Upper lobe of left lung (tissue), 6 donors: ENCODE measurements at regions not wholly inside any gene's neighbourhood (a gene's known extent, or its start where the extent isn't known, plus 50 kb on each side); places are given as distances from the start of the nearest gene placed in this dataset.
A peak's percentile ranks its signal among the peaks of the same experiment; 100 is the strongest.

ENCODE experiments used
- ATAC-seq, 2 donors: fragments of 200-7000 bp; cut with Tn5 transposase; one replicate each; pipeline ENCODE4 v1.9.1; 2022; ENCODE audit warnings: mild to moderate bottlenecking in 2 of 2, moderate library complexity in 2 of 2; ENCODE audit not compliant: low FRiP score in 2 of 2
- DNase-seq, 2 donors: peaks; one replicate each; pipeline ENCODE4 v3.0.0-alpha.2; 2019 to 2020
- H3K27ac ChIP-seq, 4 donors: fragments of 200-600 bp; sonication (generic); one replicate each; pipeline ENCODE4 v1.5.1; 2016 to 2019
- H3K27me3 ChIP-seq, 4 donors: fragments of 200-600 bp; sonication (generic); one replicate each; pipeline ENCODE4 v1.5.1; 2017 to 2019
- H3K36me3 ChIP-seq, 4 donors: fragments of 200-600 bp; sonication (generic); one replicate each; pipeline ENCODE4 v1.5.1; 2016 to 2019
- H3K4me1 ChIP-seq, 4 donors: fragments of 200-600 bp; sonication (generic); one replicate each; pipeline ENCODE4 v1.5.1; 2018 to 2019
- H3K4me3 ChIP-seq, 4 donors: fragments of 200-600 bp; sonication (generic); one replicate each; pipeline ENCODE4 v1.5.1; 2017 to 2019; ENCODE audit warnings: mild to moderate bottlenecking in 2 of 4, moderate library complexity in 1 of 4
- H3K9me3 ChIP-seq, 4 donors: fragments of 200-600 bp; sonication (generic); one replicate each; pipeline ENCODE4 v1.5.1; 2018 to 2019
- EP300 ChIP-seq, 4 donors: sonication (generic); formaldehyde crosslinking; IDR thresholded peaks; one replicate each; pipeline ENCODE4 v1.5.1; 2017; ENCODE audit warnings: antibody characterized with exemption in 4 of 4, control low read depth in 2 of 4
- POLR2A ChIP-seq, 4 donors: fragments of 450-650 bp; IDR thresholded peaks; one replicate each; pipeline ENCODE4 v1.5.1; 2016 to 2017; ENCODE audit warnings: antibody characterized with exemption in 4 of 4, mild to moderate bottlenecking in 2 of 4
- POLR2AphosphoS5 ChIP-seq, 2 donors: sonication (generic); formaldehyde crosslinking; IDR thresholded peaks; one replicate each; pipeline ENCODE4 v1.5.1; 2017; ENCODE audit warnings: antibody characterized with exemption in 2 of 2
- WGBS, 2 donors: methylation state at CpG; one replicate each; pipeline ENCODE4 v1.1.5; 2017 to 2018; 5-methylcytosine and 5-hydroxymethylcytosine counted together
- TF ChIP-seq, protein P1 (sequence below), 6 experiments: fragments of 450-650 bp in 4 of 6; fragments of 200-600 bp in 2 of 6; sonication (generic) in 2 of 6; IDR thresholded peaks; one replicate each; pipeline ENCODE4 v1.5.1; 2016 to 2019; ENCODE audit warnings: antibody characterized with exemption in 6 of 6
- donor health status: DM: no; HTN: no; CAD: no; lungs with moderate emphysema.
- donor health status: DM: no; HTN: yes; CAD: no; lungs with severe emphysema.

DNA sequence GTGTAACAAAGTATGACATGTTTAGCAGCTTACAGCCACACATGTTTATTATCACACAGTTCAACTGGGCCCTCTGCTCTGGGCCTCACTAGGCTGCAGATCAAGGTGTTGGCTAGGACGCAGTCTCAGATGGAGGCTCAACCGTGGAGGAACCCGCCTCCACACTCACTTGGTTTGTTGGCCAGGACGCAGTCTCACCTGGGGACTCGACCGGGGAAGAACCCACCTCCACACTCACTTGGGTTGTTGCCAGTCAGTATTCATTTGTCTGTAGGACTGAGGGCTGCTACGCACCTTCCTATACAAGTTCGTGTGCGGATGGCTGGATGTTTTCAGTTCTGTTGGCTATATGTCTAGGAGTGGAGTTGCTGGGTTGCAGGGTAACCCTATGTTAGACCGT is 240.7 kb upstream of the CIBAR2 start:
- WGBS, 2 donors: 91 to 96% methylated on average over 10 of the region's 10 CpGs
- Histone ChIP-seq H3K9me3 (no peaks in the 10 kb centered on the region), H3K27ac (peak overlapping the region; percentile 37 to 77 (median 68)), H3K4me3 (no peak overlapping the region), H3K27me3 (no peaks in the 10 kb centered on the region), H3K36me3 (no peaks in the 10 kb centered on the region), H3K4me1 (peaks cover 18 to 33% (median 25%) of the 10 kb centered on the region in 4 donors)
- ATAC-seq (no peak), DNase-seq (no peak)
- TF ChIP-seq EP300 (IDR thresholded peaks at IDR 0.05) (no peak), POLR2A (IDR thresholded peaks at IDR 0.05) (no peak), POLR2AphosphoS5 (IDR thresholded peaks at IDR 0.05) (no peak)
- TF ChIP-seq, protein P1, sequence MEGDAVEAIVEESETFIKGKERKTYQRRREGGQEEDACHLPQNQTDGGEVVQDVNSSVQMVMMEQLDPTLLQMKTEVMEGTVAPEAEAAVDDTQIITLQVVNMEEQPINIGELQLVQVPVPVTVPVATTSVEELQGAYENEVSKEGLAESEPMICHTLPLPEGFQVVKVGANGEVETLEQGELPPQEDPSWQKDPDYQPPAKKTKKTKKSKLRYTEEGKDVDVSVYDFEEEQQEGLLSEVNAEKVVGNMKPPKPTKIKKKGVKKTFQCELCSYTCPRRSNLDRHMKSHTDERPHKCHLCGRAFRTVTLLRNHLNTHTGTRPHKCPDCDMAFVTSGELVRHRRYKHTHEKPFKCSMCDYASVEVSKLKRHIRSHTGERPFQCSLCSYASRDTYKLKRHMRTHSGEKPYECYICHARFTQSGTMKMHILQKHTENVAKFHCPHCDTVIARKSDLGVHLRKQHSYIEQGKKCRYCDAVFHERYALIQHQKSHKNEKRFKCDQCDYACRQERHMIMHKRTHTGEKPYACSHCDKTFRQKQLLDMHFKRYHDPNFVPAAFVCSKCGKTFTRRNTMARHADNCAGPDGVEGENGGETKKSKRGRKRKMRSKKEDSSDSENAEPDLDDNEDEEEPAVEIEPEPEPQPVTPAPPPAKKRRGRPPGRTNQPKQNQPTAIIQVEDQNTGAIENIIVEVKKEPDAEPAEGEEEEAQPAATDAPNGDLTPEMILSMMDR (IDR thresholded peaks at IDR 0.05): no peak

DNA sequence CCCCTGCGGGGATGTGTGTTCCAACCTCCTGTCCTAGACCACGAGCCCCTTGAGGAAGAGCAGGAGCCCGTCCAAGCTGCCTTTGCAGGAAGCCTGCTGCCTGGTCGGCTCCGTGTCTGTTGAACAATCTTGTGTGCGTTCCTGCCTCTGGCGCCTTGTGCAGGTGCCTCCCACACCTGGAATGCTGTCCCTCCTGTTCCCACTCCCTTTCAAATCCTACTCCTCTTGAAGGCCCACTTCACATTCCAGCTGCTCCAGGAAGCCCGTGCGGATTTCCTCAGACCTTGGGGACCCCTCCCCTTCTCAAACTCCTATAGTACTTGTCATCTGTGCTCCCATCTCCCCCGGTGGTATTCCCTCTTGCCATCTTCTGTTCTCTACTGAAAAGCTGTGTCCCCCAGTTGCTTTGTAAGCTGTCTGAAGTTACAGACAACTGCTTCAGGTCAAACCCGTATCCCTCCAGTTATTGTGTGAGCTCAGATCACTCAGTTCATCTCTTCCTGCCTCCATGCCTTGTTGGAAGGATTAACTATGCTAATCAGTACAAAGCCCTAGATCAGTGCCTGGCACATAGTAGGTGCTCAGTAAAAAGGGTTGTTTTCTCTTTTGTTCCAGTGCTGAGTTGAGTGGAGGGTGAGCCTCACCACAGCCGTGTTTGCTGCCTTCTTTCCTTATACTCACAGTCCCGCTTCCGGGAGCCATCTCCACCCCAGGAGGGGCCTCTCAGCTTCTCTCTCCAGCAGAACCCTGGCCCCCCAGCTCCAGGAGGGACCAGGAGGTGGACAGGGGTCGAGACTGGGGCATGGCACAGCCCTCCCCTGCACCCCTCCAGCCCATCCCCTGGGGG is 241.8 kb upstream of the CIBAR2 start:
- DNase-seq: peak in 1 of 2 donors; percentile 91
- H3K27ac ChIP-seq: peak overlapping the region; percentile 63 to 77 (median 70)
- no peaks in the 10 kb centered on the region for H3K36me3 ChIP-seq
- no peak overlapping the region for H3K4me3 ChIP-seq
- 47 to 65% methylated on average over 12 to 15 of the region's 15 CpGs for WGBS, 2 donors
- H3K27me3 ChIP-seq: no peaks in the 10 kb centered on the region
- TF ChIP-seq POLR2AphosphoS5 (IDR thresholded peaks at IDR 0.05): peak; percentile 66 to 77
- peak in 1 of 4 donors; percentile 75 for TF ChIP-seq EP300 (IDR thresholded peaks at IDR 0.05)
- TF ChIP-seq POLR2A (IDR thresholded peaks at IDR 0.05): peak in 2 of 4 donors; percentile 33 to 45
- TF ChIP-seq, protein P1 (IDR thresholded peaks at IDR 0.05): no peak
- peak; percentile 31 to 78 for ATAC-seq
- no peaks in the 10 kb centered on the region for H3K9me3 ChIP-seq
- peaks cover 18 to 33% (median 25%) of the 10 kb centered on the region in 4 donors for H3K4me1 ChIP-seq

DNA sequence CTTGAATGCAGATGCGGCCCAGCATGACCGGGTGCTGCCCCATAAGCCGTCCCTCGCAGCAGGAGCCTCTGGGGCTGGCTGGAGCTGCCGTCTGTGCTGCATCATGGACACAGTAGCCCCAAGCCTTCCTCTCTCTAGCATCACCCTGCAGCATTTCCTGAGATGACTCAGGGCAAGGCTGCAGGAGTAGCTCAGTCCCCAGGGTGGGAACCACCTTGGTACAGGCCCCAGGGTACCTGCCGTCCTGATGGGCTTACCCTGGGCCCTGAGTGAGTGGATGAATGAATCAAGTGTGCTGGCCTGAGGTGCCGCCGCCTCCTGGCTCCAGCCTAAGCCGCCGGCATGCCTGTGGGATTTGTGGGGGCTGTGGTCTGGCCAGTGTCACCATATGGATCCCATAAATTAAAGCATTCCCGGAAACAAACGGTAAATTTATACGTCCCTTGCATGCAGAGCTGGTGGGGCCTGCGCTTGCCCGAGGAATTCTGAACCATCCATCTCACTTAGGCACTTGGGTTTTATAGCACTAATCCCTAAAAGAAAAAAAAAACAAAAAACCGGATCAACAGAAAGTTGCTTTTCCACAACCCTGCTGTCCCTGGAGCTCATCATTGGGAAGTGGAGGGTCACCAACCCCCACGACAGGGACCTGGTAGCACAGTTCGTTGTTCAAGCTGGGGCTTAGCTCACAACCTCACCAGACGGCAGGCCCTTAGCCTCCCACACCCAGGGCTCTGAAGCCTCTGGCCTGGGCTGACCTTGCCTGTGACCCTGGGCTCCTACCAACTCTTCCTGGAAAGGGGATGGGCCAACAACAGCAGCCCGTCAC is 242.6 kb upstream of the CIBAR2 start:
- no peaks in the 10 kb centered on the region for H3K9me3 ChIP-seq
- peaks cover 16 to 33% (median 27%) of the 10 kb centered on the region in 4 donors for H3K4me1 ChIP-seq
- ATAC-seq (peak in 1 of 2 donors; percentile 30), DNase-seq (peak in 1 of 2 donors; percentile 53)
- H3K36me3 ChIP-seq: no peaks in the 10 kb centered on the region
- no peak overlapping the region for H3K4me3 ChIP-seq
- TF ChIP-seq, protein P1 (IDR thresholded peaks at IDR 0.05): no peak
- no peak for TF ChIP-seq POLR2A (IDR thresholded peaks at IDR 0.05)
- no peak for TF ChIP-seq EP300 (IDR thresholded peaks at IDR 0.05)
- no peak for TF ChIP-seq POLR2AphosphoS5 (IDR thresholded peaks at IDR 0.05)
- 62 to 78% methylated on average over 14 to 20 of the region's 20 CpGs for WGBS, 2 donors
- H3K27ac ChIP-seq: peak overlapping the region; percentile 48 to 77 (median 70)
- H3K27me3 ChIP-seq: no peaks in the 10 kb centered on the region

DNA sequence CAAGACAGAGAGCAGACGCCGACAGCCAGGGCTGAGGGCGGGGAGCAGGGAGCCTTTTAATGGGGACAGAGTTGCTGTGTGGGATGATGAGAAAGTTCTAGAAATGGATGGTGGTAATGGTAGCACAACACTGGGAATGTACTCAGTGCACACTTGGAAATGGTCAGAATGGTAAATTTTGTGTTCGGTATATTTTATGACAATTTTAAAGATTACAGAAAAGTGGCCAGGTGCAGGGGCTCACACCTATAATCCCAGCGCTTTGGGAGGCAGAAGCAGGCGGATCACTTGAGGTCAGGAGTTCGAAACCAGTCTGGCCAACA is 243.2 kb upstream of the CIBAR2 start:
- ATAC-seq (no peak), DNase-seq (no peak)
- Histone ChIP-seq H3K4me3 (no peak overlapping the region), H3K27ac (peak overlapping the region in 2 of 4 donors; percentile 65 to 75), H3K4me1 (peaks cover 10 to 35% (median 24%) of the 10 kb centered on the region in 4 donors), H3K27me3 (no peaks in the 10 kb centered on the region), H3K9me3 (no peaks in the 10 kb centered on the region), H3K36me3 (no peaks in the 10 kb centered on the region)
- WGBS, 2 donors: 79 to 82% methylated on average over 7 of the region's 7 CpGs
- TF ChIP-seq POLR2A (IDR thresholded peaks at IDR 0.05) (no peak), POLR2AphosphoS5 (IDR thresholded peaks at IDR 0.05) (no peak)

DNA sequence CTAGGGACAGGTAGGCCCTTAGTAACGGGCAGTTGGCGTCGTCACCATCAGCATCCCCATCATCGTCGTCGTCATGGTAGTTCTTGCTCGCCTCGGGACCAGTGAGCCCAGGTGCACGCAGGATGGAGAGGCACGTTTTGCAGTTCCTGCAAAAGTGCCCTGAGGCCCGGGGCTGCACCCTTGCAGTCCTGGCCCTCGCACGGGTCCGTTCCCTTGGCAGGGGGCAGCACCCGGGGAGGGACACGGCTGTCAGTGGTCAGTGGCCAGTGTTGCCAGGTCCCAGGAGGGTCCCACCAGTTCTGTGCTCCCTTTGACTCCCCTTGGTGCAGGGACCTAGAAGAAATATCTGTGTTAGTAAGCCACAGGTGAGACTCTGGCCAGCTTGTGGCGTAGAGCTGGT is 243.9 kb upstream of the CIBAR2 start:
- TF ChIP-seq POLR2AphosphoS5 (IDR thresholded peaks at IDR 0.05) (no peak), POLR2A (IDR thresholded peaks at IDR 0.05) (no peak), EP300 (IDR thresholded peaks at IDR 0.05) (no peak)
- TF ChIP-seq, protein P1 (IDR thresholded peaks at IDR 0.05): no peak
- Histone ChIP-seq H3K27me3 (no peaks in the 10 kb centered on the region), H3K4me1 (peaks cover 6 to 32% (median 18%) of the 10 kb centered on the region in 4 donors), H3K9me3 (no peaks in the 10 kb centered on the region), H3K27ac (no peak overlapping the region), H3K4me3 (no peak overlapping the region), H3K36me3 (no peaks in the 10 kb centered on the region)
- 94 to 95% methylated on average over 15 to 16 of the region's 17 CpGs for WGBS, 2 donors
- no peak for DNase-seq
- no peak for ATAC-seq
